CD4-positive, alpha-beta T cell (primary cell): ENCODE measurements at regions not wholly inside any gene's neighbourhood (a gene's known extent, or its start where the extent isn't known, plus 50 kb on each side); places are given as distances from the start of the nearest gene placed in this dataset.
"Not testable (repeated sequence)": the region's sequence is repeated elsewhere in the genome, so short reads cannot be mapped to it uniquely, and the experiment has no call there.

ENCODE experiments used
- ATAC-seq: fragments of 200-7000 bp; cut with Tn5 transposase; one replicate; pipeline ENCODE4 v1.10.0; 2022; ENCODE audit warnings: mild to moderate bottlenecking; ENCODE audit not compliant: poor library complexity
- CTCF ChIA-PET: fragments of 350-600 bp; sonication (Branson Sonifier 250); formaldehyde crosslinking; loops from one replicate; lab custom pipeline; 2021; ENCODE audit warnings: antibody characterized with exemption, inconsistent platforms; lab: Charles Lee
- POLR2A ChIA-PET: fragments of 350-600 bp; sonication (Branson Sonifier 250); formaldehyde crosslinking; loops from one replicate; lab custom pipeline; 2021; ENCODE audit warnings: antibody characterized with exemption, inconsistent platforms; lab: Charles Lee
- DNase-seq, 14 experiments: peaks; one replicate each; pipeline ENCODE4 v3.0.0-alpha.2; 2013 to 2020; ENCODE audit warnings: mixed read lengths in 2 of 14
- H3K27ac ChIP-seq, 2 donors: one replicate each; pipeline versions ENCODE4 v1.5.1 to v1.7.0; 2013; ENCODE audit warnings: low read length in 2 of 2, low read depth in 1 of 2, mild to moderate bottlenecking in 1 of 2
- H3K27me3 ChIP-seq, 2 experiments: 1 replicate in 1 of 2; 2 replicates in 1 of 2; pipeline versions ENCODE4 v1.6.1 to v1.7.0; 2013; ENCODE audit warnings: low read length in 2 of 2, control low read depth in 1 of 2, mild to moderate bottlenecking in 1 of 2, moderate library complexity in 1 of 2; ENCODE audit not compliant: insufficient read depth in 2 of 2, control insufficient read depth in 1 of 2
- H3K36me3 ChIP-seq: one replicate; pipeline ENCODE4 v1.6.1; 2013; ENCODE audit warnings: low read length, control low read depth; ENCODE audit not compliant: insufficient read depth
- H3K4me1 ChIP-seq: one replicate; pipeline ENCODE4 v1.6.1; 2013; ENCODE audit warnings: low read length, control low read depth; ENCODE audit not compliant: insufficient read depth
- H3K4me3 ChIP-seq: one replicate; pipeline ENCODE4 v1.5.1; 2013; ENCODE audit warnings: mild to moderate bottlenecking, low read length, moderate library complexity
- H3K9me3 ChIP-seq, 2 experiments: 1 replicate in 1 of 2; 2 replicates in 1 of 2; pipeline versions ENCODE4 v1.6.1 to v1.7.0; 2013; ENCODE audit warnings: low read length in 2 of 2, mild to moderate bottlenecking in 2 of 2, control low read depth in 1 of 2, moderate library complexity in 1 of 2; ENCODE audit not compliant: control insufficient read depth in 1 of 2, insufficient read depth in 1 of 2
- H3K27ac Mint-ChIP-seq: one replicate; pipeline ENCODE4 v1.8.0; 2020; ENCODE audit warnings: mixed read lengths
- H3K27me3 Mint-ChIP-seq: one replicate; pipeline ENCODE4 v1.8.0; 2021; ENCODE audit warnings: mixed read lengths
- H3K36me3 Mint-ChIP-seq: one replicate; pipeline ENCODE4 v1.8.0; 2021; ENCODE audit warnings: low read depth, mixed read lengths
- H3K4me1 Mint-ChIP-seq: one replicate; pipeline ENCODE4 v1.8.0; 2021; ENCODE audit warnings: low read depth, mixed read lengths
- H3K4me3 Mint-ChIP-seq: one replicate; pipeline ENCODE4 v1.8.0; 2020; ENCODE audit warnings: mild to moderate bottlenecking, mixed read lengths
- H3K9me3 Mint-ChIP-seq: one replicate; pipeline ENCODE4 v1.8.0; 2020; ENCODE audit warnings: mixed read lengths
- CTCF ChIP-seq: fragments of 200-600 bp; IDR thresholded peaks from one replicate; pipeline ENCODE4 v1.8.0; 2022; ENCODE audit warnings: antibody characterized with exemption, mild to moderate bottlenecking
- intact Hi-C, 2 experiments: fragments of 100-400 bp; cut with DNase I in 1 of 2; cut with micrococcal nuclease in 1 of 2; formaldehyde crosslinking; loops; one replicate each; pipeline versions ENCODE4 v1.15.1 to v1.9.0; 2023 to 2025; cut with DNase I, micrococcal nuclease

- Histone ChIP-seq H3K4me1 (no peaks in the 10 kb centered on the region), H3K27ac (no peak overlapping the region), H3K27me3 (no peaks in the 10 kb centered on the region), H3K9me3 (no peaks in the 10 kb centered on the region), H3K36me3 (no peaks in the 10 kb centered on the region), H3K4me3 (no peak overlapping the region)
- ChIA-PET POLR2A (no interaction called here), CTCF (no interaction called here)
- Mint-ChIP-seq H3K4me3 (no peak overlapping the region), H3K36me3 (no peaks in the 10 kb centered on the region), H3K27ac (no peak overlapping the region), H3K27me3 (peaks cover 10% of the 10 kb centered on the region), H3K9me3 (no peaks in the 10 kb centered on the region), H3K4me1 (no peaks in the 10 kb centered on the region)
- no peak for TF ChIP-seq CTCF
- intact Hi-C loops = no loop called here
- ATAC-seq (no peak), DNase-seq (no peak)
Observed at GRCh38 chr3:193821151-193821668, 228.2 kb downstream of the OPA1 start.

GRCh38 chr3:193822492-193823212 lies 229.6 kb downstream of the OPA1 start:
- intact Hi-C loops = no loop called here
- Histone ChIP-seq H3K27me3 (no peaks in the 10 kb centered on the region), H3K4me3 (no peak overlapping the region), H3K9me3 (no peaks in the 10 kb centered on the region), H3K27ac (no peak overlapping the region), H3K4me1 (no peaks in the 10 kb centered on the region), H3K36me3 (no peaks in the 10 kb centered on the region)
- CTCF ChIA-PET = interaction anchor here (0.6 kb wide), 1 partner anchor 34 kb away, joined by 3 read pairs; no protein-coding TSS in a partner anchor
- no peak overlapping the region for H3K27ac Mint-ChIP-seq
- H3K4me3 Mint-ChIP-seq = no peak overlapping the region
- H3K27me3 Mint-ChIP-seq = peaks cover 10% of the 10 kb centered on the region
- TF ChIP-seq CTCF = no peak
- H3K36me3 Mint-ChIP-seq = no peaks in the 10 kb centered on the region
- DNase-seq (no peak), ATAC-seq (no peak)
- POLR2A ChIA-PET = no interaction called here
- no peaks in the 10 kb centered on the region for H3K9me3 Mint-ChIP-seq
- no peaks in the 10 kb centered on the region for H3K4me1 Mint-ChIP-seq

- H3K27me3 ChIP-seq, H3K9me3 ChIP-seq, H3K36me3 ChIP-seq, H3K27ac ChIP-seq, H3K4me1 Mint-ChIP-seq, POLR2A ChIA-PET, ATAC-seq, H3K36me3 Mint-ChIP-seq, DNase-seq, H3K27ac Mint-ChIP-seq, intact Hi-C loops, H3K4me1 ChIP-seq, H3K4me3 ChIP-seq, H3K4me3 Mint-ChIP-seq, H3K9me3 Mint-ChIP-seq: not testable (repeated sequence)
- CTCF ChIA-PET = interaction anchor here (0.6 kb wide), 1 partner anchor 35 kb away, joined by 3 read pairs; no protein-coding TSS in a partner anchor
- H3K27me3 Mint-ChIP-seq = peaks cover 10% of the 10 kb centered on the region
Observed at GRCh38 chr3:193823213-193823605, 230.2 kb downstream of the OPA1 start.
